ENCODE measurements at regions not wholly inside any gene's neighbourhood (a gene's known extent, or its start where the extent isn't known, plus 50 kb on each side); places are given as distances from the start of the nearest gene placed in this dataset.
A peak's percentile ranks its signal among the peaks of the same experiment; 100 is the strongest.

- DNase-seq (no peak), ATAC-seq (peak in 1 of 3 donors; percentile 6)
- Histone ChIP-seq H3K9me3 (ENCODE audit: control insufficient read depth, insufficient read depth, low read length) (no peaks in the 10 kb centered on the region), H3K4me1 (ENCODE audit: control insufficient read depth, insufficient read depth, low read length) (no peaks in the 10 kb centered on the region), H3K4me3 (ENCODE audit: low read length) (no peak overlapping the region), H3K27me3 (ENCODE audit: control insufficient read depth, insufficient read depth, low read length) (no peaks in the 10 kb centered on the region), H3K36me3 (ENCODE audit: control insufficient read depth, insufficient read depth, low read length) (no peaks in the 10 kb centered on the region), H3K27ac (ENCODE audit: low read length) (no peak overlapping the region)
- Mint-ChIP-seq H3K27ac (no peak overlapping the region), H3K36me3 (no peaks in the 10 kb centered on the region), H3K4me1 (no peaks in the 10 kb centered on the region), H3K9me3 (no peaks in the 10 kb centered on the region), H3K4me3 (no peak overlapping the region), H3K27me3 (ENCODE audit: low read depth in 2 of 2) (peaks cover 0 to under 1% of the 10 kb centered on the region in 2 donors)
- WGBS (ENCODE audit: insufficient coverage) = 83% methylated on average over 8 of the region's 8 CpGs
- TF ChIP-seq CTCF (IDR thresholded peaks at IDR 0.05) = no peak
- intact Hi-C loops (cut with micrococcal nuclease) = no loop called here
Measured at GRCh38 chr19:30172613-30173242, 199.5 kb upstream of the ZNF536 start.

- Mint-ChIP-seq H3K27ac (no peak overlapping the region), H3K4me3 (no peak overlapping the region), H3K27me3 (ENCODE audit: low read depth in 2 of 2) (peaks cover 0 to 11% of the 10 kb centered on the region in 2 donors), H3K4me1 (no peaks in the 10 kb centered on the region), H3K9me3 (no peaks in the 10 kb centered on the region), H3K36me3 (no peaks in the 10 kb centered on the region)
- Histone ChIP-seq H3K27me3 (ENCODE audit: control insufficient read depth, insufficient read depth, low read length) (no peaks in the 10 kb centered on the region), H3K9me3 (ENCODE audit: control insufficient read depth, insufficient read depth, low read length) (no peaks in the 10 kb centered on the region), H3K4me1 (ENCODE audit: control insufficient read depth, insufficient read depth, low read length) (no peaks in the 10 kb centered on the region), H3K4me3 (ENCODE audit: low read length) (no peak overlapping the region), H3K27ac (ENCODE audit: low read length) (no peak overlapping the region), H3K36me3 (ENCODE audit: control insufficient read depth, insufficient read depth, low read length) (no peaks in the 10 kb centered on the region)
- intact Hi-C loops (cut with micrococcal nuclease) = no loop called here
- DNase-seq (no peak), ATAC-seq (no peak)
- no peak for TF ChIP-seq CTCF (IDR thresholded peaks at IDR 0.05)
- WGBS (ENCODE audit: insufficient coverage) = 89% methylated on average over 13 of the region's 13 CpGs
Measured at GRCh38 chr19:30173593-30174356, 198.4 kb upstream of the ZNF536 start.

- Histone ChIP-seq H3K9me3 (ENCODE audit: control insufficient read depth, insufficient read depth, low read length) (no peaks in the 10 kb centered on the region), H3K4me1 (ENCODE audit: control insufficient read depth, insufficient read depth, low read length) (no peaks in the 10 kb centered on the region), H3K4me3 (ENCODE audit: low read length) (no peak overlapping the region), H3K27ac (ENCODE audit: low read length) (no peak overlapping the region), H3K36me3 (ENCODE audit: control insufficient read depth, insufficient read depth, low read length) (no peaks in the 10 kb centered on the region), H3K27me3 (ENCODE audit: control insufficient read depth, insufficient read depth, low read length) (no peaks in the 10 kb centered on the region)
- intact Hi-C loops (cut with micrococcal nuclease) = no loop called here
- peaks cover 1 to 12% of the 10 kb centered on the region in 2 donors for H3K27me3 Mint-ChIP-seq (ENCODE audit: low read depth in 2 of 2)
- no peaks in the 10 kb centered on the region for H3K36me3 Mint-ChIP-seq
- ATAC-seq (no peak), DNase-seq (no peak)
- no peaks in the 10 kb centered on the region for H3K9me3 Mint-ChIP-seq
- no peak for TF ChIP-seq CTCF (IDR thresholded peaks at IDR 0.05)
- 76% methylated on average over 4 of the region's 4 CpGs for WGBS (ENCODE audit: insufficient coverage)
- H3K4me1 Mint-ChIP-seq = no peaks in the 10 kb centered on the region
- H3K27ac Mint-ChIP-seq = no peak overlapping the region
- H3K4me3 Mint-ChIP-seq = no peak overlapping the region
Measured at GRCh38 chr19:30174357-30174645, 197.9 kb upstream of the ZNF536 start.

- Mint-ChIP-seq H3K9me3 (peaks cover 2 to 3% of the 10 kb centered on the region in 2 donors), H3K36me3 (no peaks in the 10 kb centered on the region), H3K4me1 (no peaks in the 10 kb centered on the region), H3K27ac (no peak overlapping the region), H3K27me3 (ENCODE audit: low read depth in 2 of 2) (peaks cover 5 to 12% of the 10 kb centered on the region in 2 donors), H3K4me3 (no peak overlapping the region)
- Histone ChIP-seq H3K9me3 (ENCODE audit: control insufficient read depth, insufficient read depth, low read length) (no peaks in the 10 kb centered on the region), H3K27ac (ENCODE audit: low read length) (no peak overlapping the region), H3K27me3 (ENCODE audit: control insufficient read depth, insufficient read depth, low read length) (no peaks in the 10 kb centered on the region), H3K4me1 (ENCODE audit: control insufficient read depth, insufficient read depth, low read length) (no peaks in the 10 kb centered on the region), H3K4me3 (ENCODE audit: low read length) (no peak overlapping the region), H3K36me3 (ENCODE audit: control insufficient read depth, insufficient read depth, low read length) (no peaks in the 10 kb centered on the region)
- 85% methylated on average over 9 of the region's 9 CpGs for WGBS (ENCODE audit: insufficient coverage)
- intact Hi-C loops (cut with micrococcal nuclease) = no loop called here
- no peak for TF ChIP-seq CTCF (IDR thresholded peaks at IDR 0.05)
- ATAC-seq (no peak), DNase-seq (no peak)
Measured at GRCh38 chr19:30174791-30175190, 197.4 kb upstream of the ZNF536 start.
